Activated CD8-positive, alpha-beta memory T cell treated with anti-CD3 and anti-CD28 coated beads, Interleukin-2, amount 50 U/mL, for 4 hours (primary cell): ENCODE measurements at regions not wholly inside any gene's neighbourhood (a gene's known extent, or its start where the extent isn't known, plus 50 kb on each side); places are given as distances from the start of the nearest gene placed in this dataset.
"Not testable (repeated sequence)": the region's sequence is repeated elsewhere in the genome, so short reads cannot be mapped to it uniquely, and the experiment has no call there.

Source experiments
- DNase-seq: peaks from one replicate; pipeline ENCODE4 v3.0.0-alpha.2; 2020

GRCh38 chr6:11380549-11380948 is 148.1 kb upstream of the NEDD9 start:
- no peak for DNase-seq

- no peak for DNase-seq
These were observed 147.3 kb upstream of the NEDD9 start for GRCh38 chr6:11379805-11380204.

- no peak for DNase-seq
These were observed 146.2 kb upstream of the NEDD9 start for GRCh38 chr6:11378639-11379038.

- no peak for DNase-seq
These were observed 141.9 kb upstream of the NEDD9 start for GRCh38 chr6:11374036-11375010.

GRCh38 chr6:11373208-11373607 is 140.7 kb upstream of the NEDD9 start:
- no peak for DNase-seq

GRCh38 chr6:11372186-11372790 is 139.8 kb upstream of the NEDD9 start:
- not testable (repeated sequence) for DNase-seq

GRCh38 chr6:11370191-11371018 is 137.9 kb upstream of the NEDD9 start:
- DNase-seq, result no peak

GRCh38 chr6:11368760-11369159 is 136.3 kb upstream of the NEDD9 start:
- DNase-seq, result no peak

GRCh38 chr6:11368264-11368663 is 135.8 kb upstream of the NEDD9 start:
- DNase-seq, result no peak

GRCh38 chr6:11367638-11368199 is 135.3 kb upstream of the NEDD9 start:
- DNase-seq, result no peak

- DNase-seq, result no peak
These were observed 134.6 kb upstream of the NEDD9 start for GRCh38 chr6:11366934-11367637.

GRCh38 chr6:11366183-11366933 is 133.9 kb upstream of the NEDD9 start:
- DNase-seq, result no peak

- DNase-seq, result no peak
These were observed 132.5 kb upstream of the NEDD9 start for GRCh38 chr6:11364971-11365397.

GRCh38 chr6:11363881-11364576 is 131.6 kb upstream of the NEDD9 start:
- peak; percentile 62 for DNase-seq

- DNase-seq, result no peak
These were observed 130.1 kb upstream of the NEDD9 start for GRCh38 chr6:11362564-11362963.

- no peak for DNase-seq
These were observed 126.7 kb upstream of the NEDD9 start for GRCh38 chr6:11358904-11359830.

- DNase-seq, result no peak
These were observed 124.8 kb upstream of the NEDD9 start for GRCh38 chr6:11357285-11357684.

GRCh38 chr6:11356404-11357155 is 124.1 kb upstream of the NEDD9 start:
- no peak for DNase-seq

- DNase-seq, result peak; percentile 68
These were observed 121.5 kb upstream of the NEDD9 start for GRCh38 chr6:11353921-11354389.
